Muscle layer of colon (tissue), 2 donors: ENCODE measurements at regions not wholly inside any gene's neighbourhood (a gene's known extent, or its start where the extent isn't known, plus 50 kb on each side); places are given as distances from the start of the nearest gene placed in this dataset.
"Not testable (repeated sequence)": the region's sequence is repeated elsewhere in the genome, so short reads cannot be mapped to it uniquely, and the experiment has no call there.

ENCODE experiments used
- H3K27ac ChIP-seq: one replicate; pipeline ENCODE4 v1.7.0; 2013; ENCODE audit warnings: low read depth, mild to moderate bottlenecking, low read length, moderate library complexity
- H3K27me3 ChIP-seq, 2 donors: one replicate each; pipeline ENCODE4 v1.7.0; 2013; ENCODE audit warnings: low read length in 2 of 2, mild to moderate bottlenecking in 2 of 2; ENCODE audit not compliant: insufficient read depth in 2 of 2, control insufficient read depth in 1 of 2
- H3K36me3 ChIP-seq: one replicate; pipeline ENCODE4 v1.7.0; 2013; ENCODE audit warnings: mild to moderate bottlenecking, low read length; ENCODE audit not compliant: insufficient read depth
- H3K4me1 ChIP-seq: one replicate; pipeline ENCODE4 v1.7.0; 2013; ENCODE audit warnings: mild to moderate bottlenecking, low read length; ENCODE audit not compliant: insufficient read depth
- H3K4me3 ChIP-seq, 2 donors: one replicate each; pipeline ENCODE4 v1.7.0; 2013; ENCODE audit warnings: low read length in 2 of 2, low read depth in 1 of 2, mild to moderate bottlenecking in 1 of 2, moderate library complexity in 1 of 2
- H3K9ac ChIP-seq: one replicate; pipeline ENCODE4 v1.7.0; 2013; ENCODE audit warnings: low read length
- H3K9me3 ChIP-seq: one replicate; pipeline ENCODE4 v1.7.0; 2013; ENCODE audit warnings: mild to moderate bottlenecking, low read length
- donor health status: abdominal sarcoma.
- donor health status: Adenocarcinoma of cecum.

DNA sequence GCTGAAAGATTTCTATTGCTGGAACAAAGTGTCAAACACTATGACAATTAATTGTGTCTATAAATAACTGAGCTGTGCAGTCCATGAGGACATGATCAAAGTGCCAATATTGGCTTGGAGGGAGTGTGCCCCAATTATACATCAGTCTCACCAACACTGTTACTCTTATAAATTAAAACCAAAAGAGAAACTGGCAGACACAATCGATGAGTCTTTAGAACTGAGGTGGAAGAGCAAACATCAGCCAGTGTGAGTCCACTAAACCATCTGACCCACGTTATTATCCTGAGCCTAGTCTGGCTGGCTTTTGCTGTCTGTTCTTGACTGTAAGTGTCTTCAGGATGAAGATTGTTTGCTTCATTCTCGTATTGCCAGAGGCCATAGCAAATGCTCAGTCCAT lies 98.9 kb downstream of the OLIG3 start:
- no peak overlapping the region for H3K9ac ChIP-seq
- H3K9me3 ChIP-seq = no peaks in the 10 kb centered on the region
- H3K4me1 ChIP-seq = no peaks in the 10 kb centered on the region
- no peak overlapping the region for H3K27ac ChIP-seq
- no peaks in the 10 kb centered on the region for H3K27me3 ChIP-seq
- no peak overlapping the region for H3K4me3 ChIP-seq
- H3K36me3 ChIP-seq = no peaks in the 10 kb centered on the region

DNA sequence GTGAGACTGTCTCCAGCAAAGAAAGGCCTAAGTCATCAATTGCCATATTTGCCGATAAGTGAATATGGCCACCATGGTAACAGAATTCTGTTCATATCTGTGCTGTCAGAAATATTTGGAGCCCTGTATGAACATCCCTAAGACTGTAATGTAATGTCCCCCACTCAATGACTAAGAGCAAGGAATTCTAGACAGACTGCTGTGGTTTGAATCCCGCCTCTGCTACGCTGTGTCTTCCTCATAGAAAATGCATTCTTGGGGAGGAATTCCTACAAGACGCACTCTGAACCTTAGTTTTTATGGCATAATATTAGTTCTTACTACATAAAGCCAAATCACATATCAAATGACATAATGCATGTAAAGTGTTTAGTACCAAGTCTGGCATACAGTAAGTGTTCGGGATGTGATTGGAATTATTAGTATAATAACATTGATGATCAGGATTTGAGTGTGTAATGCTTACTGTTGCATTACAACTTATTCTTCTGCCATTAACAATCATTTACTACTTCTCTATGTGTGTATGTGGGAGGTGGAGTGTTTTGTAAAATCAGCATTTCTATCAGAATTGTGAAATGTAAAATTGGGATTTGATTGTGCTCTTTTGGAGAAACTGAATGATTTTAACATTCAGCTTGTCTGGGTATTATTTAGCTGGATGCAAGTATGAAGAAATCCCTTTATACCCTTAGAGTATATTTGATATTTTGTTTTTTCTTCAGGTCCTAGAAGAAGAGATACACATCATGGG lies 103.0 kb downstream of the OLIG3 start:
- Histone ChIP-seq H3K9ac (no peak overlapping the region), H3K4me3 (no peak overlapping the region), H3K36me3 (no peaks in the 10 kb centered on the region), H3K9me3 (no peaks in the 10 kb centered on the region), H3K4me1 (no peaks in the 10 kb centered on the region), H3K27ac (no peak overlapping the region), H3K27me3 (no peaks in the 10 kb centered on the region)

DNA sequence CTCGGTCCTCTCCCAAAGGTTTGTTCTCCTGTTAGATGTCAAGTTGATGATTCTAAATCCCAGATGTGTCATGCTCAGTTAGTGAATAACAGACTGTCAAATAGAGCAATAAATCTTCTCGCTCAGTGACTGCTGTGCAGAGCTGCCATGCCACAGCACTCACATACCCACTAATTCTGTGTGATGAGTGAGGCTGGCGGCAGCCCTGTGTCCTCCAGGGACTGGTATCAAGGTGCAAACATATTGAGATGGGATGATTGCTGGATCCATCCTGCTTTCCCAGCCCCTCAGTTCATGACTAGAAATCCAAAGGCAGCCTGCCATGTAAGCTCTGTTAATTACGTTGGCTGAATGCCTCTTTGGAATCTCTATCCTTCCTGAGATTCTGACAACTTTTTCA lies 103.9 kb downstream of the OLIG3 start:
- H3K27me3 ChIP-seq = no peaks in the 10 kb centered on the region
- no peak overlapping the region for H3K4me3 ChIP-seq
- H3K9ac ChIP-seq = no peak overlapping the region
- no peaks in the 10 kb centered on the region for H3K4me1 ChIP-seq
- H3K27ac ChIP-seq = no peak overlapping the region
- no peaks in the 10 kb centered on the region for H3K36me3 ChIP-seq
- no peaks in the 10 kb centered on the region for H3K9me3 ChIP-seq

DNA sequence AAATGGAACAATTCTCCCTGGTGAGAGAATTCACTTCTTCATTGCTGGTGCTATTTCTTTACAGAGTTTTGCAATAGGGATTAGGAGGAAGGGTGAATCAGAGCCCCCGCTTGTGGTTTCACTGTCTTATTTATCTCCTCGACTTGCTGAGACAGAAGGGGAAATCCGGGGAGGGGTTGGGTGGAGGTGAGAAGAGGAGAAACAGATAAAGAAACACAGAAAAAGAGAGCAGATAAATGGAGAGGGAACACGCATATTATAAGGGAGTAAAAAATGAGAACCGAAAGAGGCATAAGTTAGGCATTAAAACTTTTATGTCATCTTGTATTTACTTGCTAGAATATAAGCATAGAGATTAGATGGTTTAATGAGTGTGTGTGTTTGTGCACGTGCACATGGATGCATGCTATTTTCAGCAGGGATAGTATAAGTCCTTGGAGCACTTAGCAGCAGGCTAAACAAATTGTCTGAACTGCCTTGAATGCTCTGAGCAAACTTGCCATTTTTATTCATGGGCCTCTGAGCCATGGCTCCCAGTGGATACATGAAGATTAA lies 105.0 kb downstream of the OLIG3 start:
- H3K27ac ChIP-seq = no peak overlapping the region

DNA sequence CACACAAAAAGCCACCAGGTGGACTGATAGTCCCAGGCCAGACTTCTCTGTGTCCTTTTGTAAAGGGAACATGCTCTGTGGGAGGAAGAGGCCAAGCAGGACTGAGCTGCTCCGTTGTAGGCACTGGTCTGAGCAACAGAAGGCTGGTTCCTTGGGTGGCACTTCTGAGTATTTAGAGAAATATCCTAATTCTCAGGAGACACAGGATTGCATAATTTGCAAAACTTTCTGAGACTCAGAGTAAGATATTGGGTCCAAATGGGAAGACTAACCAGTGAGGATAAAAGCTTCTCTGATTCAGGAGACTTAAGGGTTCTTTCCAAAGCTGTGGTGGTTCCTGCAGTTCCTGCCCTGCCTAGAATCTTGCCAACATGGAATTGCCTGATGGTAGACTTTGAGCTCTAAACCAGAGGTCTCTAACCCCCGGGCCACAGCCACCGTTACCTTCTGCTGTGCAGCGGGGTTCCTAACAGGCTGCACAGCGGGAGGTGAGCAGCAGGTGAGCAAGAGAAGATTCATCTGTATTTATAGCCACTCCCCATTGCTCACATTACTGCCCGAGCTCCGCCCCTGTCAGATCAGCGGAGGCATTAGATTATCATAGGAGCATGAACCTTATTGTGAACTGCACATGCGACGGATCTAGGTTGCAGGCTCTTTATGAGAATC lies 107.0 kb downstream of the OLIG3 start:
- no peaks in the 10 kb centered on the region for H3K36me3 ChIP-seq
- no peaks in the 10 kb centered on the region for H3K9me3 ChIP-seq
- H3K4me1 ChIP-seq = no peaks in the 10 kb centered on the region
- H3K27me3 ChIP-seq = no peaks in the 10 kb centered on the region
- H3K27ac ChIP-seq = no peak overlapping the region
- H3K4me3 ChIP-seq = no peak overlapping the region
- no peak overlapping the region for H3K9ac ChIP-seq

More for the DNA sequence above, 105.0 kb downstream of the OLIG3 start:
- Histone ChIP-seq H3K36me3 (no peaks in the 10 kb centered on the region), H3K4me3 (no peak overlapping the region), H3K27me3 (no peaks in the 10 kb centered on the region), H3K9ac (no peak overlapping the region), H3K9me3 (no peaks in the 10 kb centered on the region), H3K4me1 (no peaks in the 10 kb centered on the region)

DNA sequence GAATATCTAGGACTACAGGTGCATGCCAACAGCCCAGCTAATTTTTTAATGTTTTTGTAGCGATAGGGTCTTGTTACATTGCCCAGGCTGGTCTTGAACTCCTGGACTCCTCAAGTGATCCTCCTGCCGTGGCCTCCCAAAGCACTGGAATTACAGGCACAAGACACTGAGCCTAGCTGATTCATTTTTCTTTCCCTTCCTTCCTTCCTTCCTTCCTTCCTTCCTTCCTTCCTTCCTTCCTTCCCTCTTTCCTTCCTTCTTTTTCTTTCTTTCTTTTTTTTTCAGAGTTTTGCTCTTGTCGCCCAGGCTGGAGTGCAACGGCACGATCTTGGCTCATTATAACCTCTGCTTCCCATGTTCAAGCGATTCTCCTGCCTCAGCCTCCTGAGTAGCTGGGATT lies 110.9 kb downstream of the OLIG3 start:
- H3K27ac ChIP-seq, H3K4me1 ChIP-seq, H3K4me3 ChIP-seq, H3K9me3 ChIP-seq, H3K36me3 ChIP-seq, H3K27me3 ChIP-seq, H3K9ac ChIP-seq: not testable (repeated sequence)

DNA sequence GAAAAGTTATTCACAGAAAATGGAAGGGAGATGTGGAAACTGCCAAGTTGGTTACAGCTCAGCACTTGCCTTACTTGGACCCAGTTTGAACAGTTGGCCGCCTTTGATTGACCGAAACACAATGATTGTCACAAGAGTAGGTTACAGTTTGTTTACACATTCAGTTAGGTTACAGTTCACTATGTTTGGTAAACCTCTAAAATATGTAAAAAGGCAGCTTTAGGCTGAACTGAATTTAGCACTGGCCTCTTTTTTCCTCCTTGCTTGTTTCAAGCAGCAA lies 116.2 kb downstream of the OLIG3 start:
- Histone ChIP-seq H3K9me3 (no peaks in the 10 kb centered on the region), H3K27ac (no peak overlapping the region), H3K27me3 (no peaks in the 10 kb centered on the region), H3K36me3 (no peaks in the 10 kb centered on the region), H3K9ac (no peak overlapping the region), H3K4me3 (no peak overlapping the region), H3K4me1 (no peaks in the 10 kb centered on the region)

DNA sequence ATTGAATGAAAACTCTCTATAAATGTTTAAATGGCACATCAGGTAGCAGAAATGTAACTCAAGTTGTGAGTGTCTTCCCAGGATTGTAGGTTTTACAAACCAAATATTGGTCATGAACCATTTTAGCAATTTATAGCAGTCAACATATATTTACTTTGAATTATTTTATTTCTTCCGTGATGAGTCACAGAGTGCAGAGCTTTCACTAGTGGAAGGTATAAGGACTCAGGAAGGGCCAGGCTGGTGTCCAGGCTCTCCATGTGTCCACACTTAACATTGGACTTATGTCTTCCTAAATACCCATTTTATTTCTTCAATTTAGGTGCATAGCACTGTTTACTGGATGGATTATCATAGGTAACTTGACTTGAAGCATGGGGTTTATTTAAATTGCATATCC lies 120.9 kb downstream of the OLIG3 start:
- H3K36me3 ChIP-seq = no peaks in the 10 kb centered on the region
- H3K9ac ChIP-seq = no peak overlapping the region
- H3K9me3 ChIP-seq = no peaks in the 10 kb centered on the region
- no peak overlapping the region for H3K4me3 ChIP-seq
- no peaks in the 10 kb centered on the region for H3K27me3 ChIP-seq
- no peaks in the 10 kb centered on the region for H3K4me1 ChIP-seq
- no peak overlapping the region for H3K27ac ChIP-seq

DNA sequence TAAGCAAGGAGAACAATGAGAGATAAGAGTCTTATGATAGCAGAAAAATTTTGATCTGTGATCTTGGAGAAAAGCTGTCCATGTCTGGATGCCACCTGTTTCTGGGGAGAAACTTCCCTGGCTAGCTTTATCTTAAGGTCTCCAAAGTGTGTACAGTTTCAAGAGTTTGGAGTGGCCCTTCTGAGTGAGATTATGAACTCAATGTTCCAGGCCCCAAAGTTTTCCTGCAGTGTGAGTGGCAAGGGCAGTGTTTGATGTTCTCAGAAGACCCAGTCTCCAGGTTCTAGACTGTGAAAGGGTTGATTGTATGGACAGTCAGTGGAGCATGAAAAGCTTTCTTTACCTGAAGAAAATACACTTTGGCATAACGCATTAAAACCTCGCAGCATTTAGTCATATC lies 121.7 kb downstream of the OLIG3 start:
- Histone ChIP-seq H3K27me3 (no peaks in the 10 kb centered on the region), H3K9ac (no peak overlapping the region), H3K4me3 (no peak overlapping the region), H3K9me3 (no peaks in the 10 kb centered on the region), H3K27ac (no peak overlapping the region), H3K36me3 (no peaks in the 10 kb centered on the region), H3K4me1 (no peaks in the 10 kb centered on the region)

DNA sequence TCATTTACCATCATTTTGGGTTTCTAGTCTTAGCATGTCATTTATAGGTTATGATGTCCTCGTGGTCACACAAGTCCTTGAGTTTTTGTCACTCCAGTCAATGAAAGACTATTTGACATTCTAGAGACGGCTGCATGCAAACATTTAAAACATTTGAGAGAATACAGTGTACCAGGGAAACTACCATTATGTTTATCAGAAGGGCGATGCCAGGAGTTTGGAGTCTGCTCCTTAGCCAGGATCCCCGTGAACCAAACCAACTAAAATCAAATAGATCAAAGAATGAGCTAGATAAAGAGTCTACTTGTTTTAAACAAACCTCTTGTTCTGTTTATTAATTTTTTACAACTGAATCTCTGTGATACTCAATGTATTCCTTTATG lies 122.6 kb downstream of the OLIG3 start:
- Histone ChIP-seq H3K4me3 (no peak overlapping the region), H3K9ac (no peak overlapping the region), H3K9me3 (no peaks in the 10 kb centered on the region), H3K27ac (no peak overlapping the region), H3K4me1 (no peaks in the 10 kb centered on the region), H3K27me3 (no peaks in the 10 kb centered on the region), H3K36me3 (no peaks in the 10 kb centered on the region)

DNA sequence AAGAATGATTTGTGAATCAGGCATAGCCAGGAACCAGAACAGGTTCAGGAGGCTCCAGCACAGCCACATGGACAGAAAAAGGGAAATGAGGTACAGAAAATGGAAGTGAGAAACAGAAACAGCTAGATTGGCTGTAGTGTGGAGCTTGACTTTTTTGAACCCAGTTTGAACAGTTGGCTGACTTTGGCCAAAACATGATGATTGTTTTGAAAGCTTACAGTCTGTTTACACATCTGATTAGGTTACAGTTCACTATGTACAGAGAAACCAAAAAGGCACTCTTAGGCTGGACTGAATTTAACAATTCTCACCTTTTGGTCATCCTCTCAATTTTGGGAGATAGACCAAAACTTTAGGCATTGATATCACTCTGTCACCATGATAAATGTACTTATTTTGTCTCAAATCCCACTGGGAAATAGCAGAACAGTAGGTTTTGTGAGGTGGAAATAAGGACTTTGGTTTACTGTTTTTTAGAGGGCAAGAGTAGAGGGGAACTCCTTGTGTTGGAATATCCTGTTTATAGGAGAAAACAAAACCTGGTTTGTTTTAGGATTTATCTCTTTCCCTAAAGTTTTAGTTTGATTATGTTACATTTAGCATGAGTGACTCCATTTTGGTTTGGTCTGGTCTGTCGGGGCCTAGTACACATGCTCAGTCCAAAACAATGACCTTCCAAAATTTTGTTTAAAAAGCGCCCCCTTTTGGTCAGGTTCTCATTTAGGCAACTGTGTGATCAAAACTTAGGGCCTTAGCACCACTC lies 123.1 kb downstream of the OLIG3 start:
- H3K9me3 ChIP-seq = no peaks in the 10 kb centered on the region
- H3K27ac ChIP-seq = no peak overlapping the region

More for the DNA sequence above, 123.1 kb downstream of the OLIG3 start:
- H3K9ac ChIP-seq = no peak overlapping the region
- no peak overlapping the region for H3K4me3 ChIP-seq
- no peaks in the 10 kb centered on the region for H3K4me1 ChIP-seq
- no peaks in the 10 kb centered on the region for H3K36me3 ChIP-seq
- no peaks in the 10 kb centered on the region for H3K27me3 ChIP-seq
